ENCODE measurements at regions not wholly inside any gene's neighbourhood (a gene's known extent, or its start where the extent isn't known, plus 50 kb on each side); places are given as distances from the start of the nearest gene placed in this dataset.
"Not testable (repeated sequence)": the region's sequence is repeated elsewhere in the genome, so short reads cannot be mapped to it uniquely, and the experiment has no call there.

- H3K27me3 ChIP-seq (ENCODE audit: control insufficient read depth, insufficient read depth, low read length): no peaks in the 10 kb centered on the region
- no peaks in the 10 kb centered on the region for H3K4me1 ChIP-seq
- H3K36me3 ChIP-seq (ENCODE audit: control insufficient read depth, insufficient read depth, low read length): no peaks in the 10 kb centered on the region
- H3K9ac ChIP-seq: no peak overlapping the region
- no peak overlapping the region for H3K4me2 ChIP-seq (ENCODE audit: low read length)
- H3K4me3 ChIP-seq (ENCODE audit: low read depth, low read length): no peak overlapping the region
- H3K9me3 ChIP-seq (ENCODE audit: control insufficient read depth, low read length): no peaks in the 10 kb centered on the region
- no peak for TF ChIP-seq CTCF (IDR thresholded peaks at IDR 0.05)
- no peaks in the 10 kb centered on the region for H3K79me2 ChIP-seq
- no peak overlapping the region for H3K27ac ChIP-seq
- H2AFZ ChIP-seq: no peak overlapping the region
These were observed 116.7 kb upstream of the EGFLAM start for GRCh38 chr5:38141665-38142064.

GRCh38 chr5:38138574-38138973, 119.8 kb upstream of the EGFLAM start:
- Histone ChIP-seq H3K4me1 (no peaks in the 10 kb centered on the region), H3K27me3 (ENCODE audit: control insufficient read depth, insufficient read depth, low read length) (no peaks in the 10 kb centered on the region), H2AFZ (no peak overlapping the region), H3K4me3 (ENCODE audit: low read depth, low read length) (no peak overlapping the region), H3K9ac (no peak overlapping the region), H3K79me2 (no peaks in the 10 kb centered on the region), H3K36me3 (ENCODE audit: control insufficient read depth, insufficient read depth, low read length) (no peaks in the 10 kb centered on the region), H3K9me3 (ENCODE audit: control insufficient read depth, low read length) (no peaks in the 10 kb centered on the region), H3K27ac (no peak overlapping the region), H3K4me2 (ENCODE audit: low read length) (no peak overlapping the region)
- TF ChIP-seq CTCF (IDR thresholded peaks at IDR 0.05): no peak

- Histone ChIP-seq H3K9me3 (ENCODE audit: control insufficient read depth, low read length) (no peaks in the 10 kb centered on the region), H3K36me3 (ENCODE audit: control insufficient read depth, insufficient read depth, low read length) (no peaks in the 10 kb centered on the region), H3K4me2 (ENCODE audit: low read length) (no peak overlapping the region), H3K4me1 (no peaks in the 10 kb centered on the region), H3K79me2 (no peaks in the 10 kb centered on the region), H3K27ac (no peak overlapping the region), H3K4me3 (ENCODE audit: low read depth, low read length) (no peak overlapping the region), H3K27me3 (ENCODE audit: control insufficient read depth, insufficient read depth, low read length) (no peaks in the 10 kb centered on the region), H3K9ac (no peak overlapping the region), H2AFZ (no peak overlapping the region)
- no peak for TF ChIP-seq CTCF (IDR thresholded peaks at IDR 0.05)
These were observed 122.8 kb upstream of the EGFLAM start for GRCh38 chr5:38135486-38136039.

- Histone ChIP-seq H3K27me3 (ENCODE audit: control insufficient read depth, insufficient read depth, low read length) (no peaks in the 10 kb centered on the region), H3K4me1 (no peaks in the 10 kb centered on the region), H3K36me3 (ENCODE audit: control insufficient read depth, insufficient read depth, low read length) (no peaks in the 10 kb centered on the region), H2AFZ (no peak overlapping the region), H3K9ac (no peak overlapping the region), H3K9me3 (ENCODE audit: control insufficient read depth, low read length) (no peaks in the 10 kb centered on the region), H3K27ac (no peak overlapping the region), H3K4me2 (ENCODE audit: low read length) (no peak overlapping the region), H3K4me3 (ENCODE audit: low read depth, low read length) (no peak overlapping the region), H3K79me2 (no peaks in the 10 kb centered on the region)
- TF ChIP-seq CTCF (IDR thresholded peaks at IDR 0.05): no peak
These were observed 123.5 kb upstream of the EGFLAM start for GRCh38 chr5:38134810-38135209.

- not testable (repeated sequence) for H3K4me1 ChIP-seq; H3K9me3 ChIP-seq (ENCODE audit: control insufficient read depth, low read length); H3K36me3 ChIP-seq (ENCODE audit: control insufficient read depth, insufficient read depth, low read length); H3K4me2 ChIP-seq (ENCODE audit: low read length); H3K27me3 ChIP-seq (ENCODE audit: control insufficient read depth, insufficient read depth, low read length); H3K4me3 ChIP-seq (ENCODE audit: low read depth, low read length); H2AFZ ChIP-seq; H3K79me2 ChIP-seq; H3K27ac ChIP-seq; H3K9ac ChIP-seq
These were observed 124.1 kb upstream of the EGFLAM start for GRCh38 chr5:38134294-38134693.
